Inflammatory macrophage treated with lipopolysaccharide for 4 hours (primary cell): ENCODE measurements at regions not wholly inside any gene's neighbourhood (a gene's known extent, or its start where the extent isn't known, plus 50 kb on each side); places are given as distances from the start of the nearest gene placed in this dataset.

Experiments
- DNase-seq: peaks from one replicate; pipeline ENCODE4 v3.0.0-alpha.2; 2020

GRCh38 chr7:25520516-25520915, 292.2 kb upstream of the NPVF start:
- no peak for DNase-seq

- DNase-seq, result no peak
Observed at GRCh38 chr7:25521236-25521635, 292.9 kb upstream of the NPVF start.

GRCh38 chr7:25522727-25523126, 294.4 kb upstream of the NPVF start:
- no peak for DNase-seq

- DNase-seq, result no peak
Observed at GRCh38 chr7:25527665-25528170, 299.4 kb upstream of the NPVF start.

- DNase-seq, result no peak
Observed at GRCh38 chr7:25529320-25529719, 301.0 kb upstream of the NPVF start.

- no peak for DNase-seq
Observed at GRCh38 chr7:25536851-25537250, 308.6 kb upstream of the NPVF start.

- no peak for DNase-seq
Observed at GRCh38 chr7:25537662-25538375, 309.5 kb upstream of the NPVF start.

GRCh38 chr7:25541094-25541821, 313.0 kb upstream of the NPVF start:
- no peak for DNase-seq

- no peak for DNase-seq
Observed at GRCh38 chr7:25541877-25542276, 313.6 kb upstream of the NPVF start.

GRCh38 chr7:25543210-25543609, 314.9 kb upstream of the NPVF start:
- DNase-seq, result no peak

- DNase-seq, result no peak
Observed at GRCh38 chr7:25543798-25544197, 315.5 kb upstream of the NPVF start.

GRCh38 chr7:25544254-25544653, 316.0 kb upstream of the NPVF start:
- DNase-seq, result no peak

- DNase-seq, result no peak
Observed at GRCh38 chr7:25545124-25546008, 317.1 kb upstream of the NPVF start.

GRCh38 chr7:25546306-25546705, 318.0 kb upstream of the NPVF start:
- no peak for DNase-seq

GRCh38 chr7:25549271-25549921, 321.1 kb upstream of the NPVF start:
- DNase-seq, result no peak

- DNase-seq, result no peak
Observed at GRCh38 chr7:25550149-25550548, 321.9 kb upstream of the NPVF start.

GRCh38 chr7:25552998-25553397, 324.7 kb upstream of the NPVF start:
- no peak for DNase-seq

GRCh38 chr7:25553580-25554291, 325.4 kb upstream of the NPVF start:
- DNase-seq, result no peak

- DNase-seq, result no peak
Observed at GRCh38 chr7:25557379-25557917, 329.2 kb upstream of the NPVF start.

GRCh38 chr7:25557930-25558329, 329.6 kb upstream of the NPVF start:
- no peak for DNase-seq

GRCh38 chr7:25558605-25559004, 330.3 kb upstream of the NPVF start:
- DNase-seq, result no peak
